Vagina (tissue), 2 donors: ENCODE measurements at regions not wholly inside any gene's neighbourhood (a gene's known extent, or its start where the extent isn't known, plus 50 kb on each side); places are given as distances from the start of the nearest gene placed in this dataset.

ENCODE experiments used
- POLR2A ChIP-seq, 2 donors: fragments of 450-650 bp; IDR thresholded peaks; one replicate each; pipeline ENCODE4 v1.6.1; 2017; ENCODE audit warnings: antibody characterized with exemption in 2 of 2, mild to moderate bottlenecking in 2 of 2, moderate library complexity in 2 of 2
- TF ChIP-seq, protein P1 (sequence below), 3 experiments: fragments of 450-650 bp in 2 of 3; fragments of 200-600 bp in 1 of 3; sonication (generic) in 1 of 3; IDR thresholded peaks; one replicate each; pipeline ENCODE4 v1.5.1; 2017 to 2019; ENCODE audit warnings: antibody characterized with exemption in 3 of 3, mild to moderate bottlenecking in 2 of 3, moderate library complexity in 2 of 3

- TF ChIP-seq, protein P1, sequence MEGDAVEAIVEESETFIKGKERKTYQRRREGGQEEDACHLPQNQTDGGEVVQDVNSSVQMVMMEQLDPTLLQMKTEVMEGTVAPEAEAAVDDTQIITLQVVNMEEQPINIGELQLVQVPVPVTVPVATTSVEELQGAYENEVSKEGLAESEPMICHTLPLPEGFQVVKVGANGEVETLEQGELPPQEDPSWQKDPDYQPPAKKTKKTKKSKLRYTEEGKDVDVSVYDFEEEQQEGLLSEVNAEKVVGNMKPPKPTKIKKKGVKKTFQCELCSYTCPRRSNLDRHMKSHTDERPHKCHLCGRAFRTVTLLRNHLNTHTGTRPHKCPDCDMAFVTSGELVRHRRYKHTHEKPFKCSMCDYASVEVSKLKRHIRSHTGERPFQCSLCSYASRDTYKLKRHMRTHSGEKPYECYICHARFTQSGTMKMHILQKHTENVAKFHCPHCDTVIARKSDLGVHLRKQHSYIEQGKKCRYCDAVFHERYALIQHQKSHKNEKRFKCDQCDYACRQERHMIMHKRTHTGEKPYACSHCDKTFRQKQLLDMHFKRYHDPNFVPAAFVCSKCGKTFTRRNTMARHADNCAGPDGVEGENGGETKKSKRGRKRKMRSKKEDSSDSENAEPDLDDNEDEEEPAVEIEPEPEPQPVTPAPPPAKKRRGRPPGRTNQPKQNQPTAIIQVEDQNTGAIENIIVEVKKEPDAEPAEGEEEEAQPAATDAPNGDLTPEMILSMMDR (IDR thresholded peaks at IDR 0.05), result no peak
- no peak for TF ChIP-seq POLR2A (IDR thresholded peaks at IDR 0.05)
These were observed 177.3 kb upstream of the CDKN3 start for GRCh38 chr14:54219261-54220070.
